HEK293 (cell line): ENCODE measurements at regions not wholly inside any gene's neighbourhood (a gene's known extent, or its start where the extent isn't known, plus 50 kb on each side); places are given as distances from the start of the nearest gene placed in this dataset.

Source experiments
- CTCF ChIA-PET: fragments of 350-600 bp; formaldehyde crosslinking; extraction: SDS; loops from one replicate; lab custom pipeline; 2021; ENCODE audit warnings: antibody characterized with exemption; lab: Yijun Ruan, JAX
- POLR2A ChIA-PET: fragments of 300-600 bp; formaldehyde crosslinking; extraction: SDS; loops from one replicate; lab custom pipeline; 2020; ENCODE audit warnings: antibody characterized with exemption, inconsistent platforms; lab: Yijun Ruan, JAX
- H3K27ac ChIP-seq: fragments of 200-500 bp; sonication (Bioruptor generic); 2 replicates; pipeline ENCODE4 v1.5.1; 2014; ENCODE audit warnings: low read depth, low read length, control low read depth, inconsistent platforms; ENCODE audit errors: extremely low read depth
- H3K36me3 ChIP-seq, 2 experiments: fragments of 200-500 bp in 1 of 2; sonication (Bioruptor generic) in 1 of 2; 1 replicate in 1 of 2; 2 replicates in 1 of 2; pipeline ENCODE4 v1.5.1; 2014 to 2017; ENCODE audit warnings: inconsistent platforms in 2 of 2, low read length in 2 of 2; ENCODE audit not compliant: control insufficient read depth in 2 of 2, insufficient read depth in 1 of 2
- H3K4me1 ChIP-seq: fragments of 200-500 bp; sonication (Bioruptor generic); 2 replicates; pipeline ENCODE4 v1.5.1; 2014; ENCODE audit warnings: mild to moderate bottlenecking, low read length, inconsistent platforms; ENCODE audit not compliant: control insufficient read depth, insufficient read depth
- H3K4me3 ChIP-seq: 2 replicates; pipeline ENCODE4 v1.5.1; 2011; ENCODE audit warnings: low read depth, mild to moderate bottlenecking, control low read depth, low read length, moderate library complexity
- H3K9me3 ChIP-seq: fragments of 200-500 bp; sonication (Bioruptor generic); 2 replicates; pipeline ENCODE4 v1.5.1; 2014; ENCODE audit warnings: low read depth, low read length, inconsistent platforms; ENCODE audit not compliant: control insufficient read depth, insufficient read depth
- HOXC10 ChIP-seq: sonication (generic); formaldehyde crosslinking; IDR thresholded peaks from 2 replicates; pipeline ENCODE4 v1.8.1; 2023; ENCODE audit warnings: mild to moderate bottlenecking, missing genetic modification reagents
- HOXD13 ChIP-seq: sonication (generic); formaldehyde crosslinking; IDR thresholded peaks from 2 replicates; pipeline ENCODE4 v1.8.0; 2022; ENCODE audit warnings: missing genetic modification reagents, borderline replicate concordance
- INSM2 ChIP-seq: fragments of 450-650 bp; formaldehyde crosslinking; IDR thresholded peaks from 2 replicates; pipeline ENCODE4 v1.5.1; 2016; ENCODE audit warnings: missing biosample characterization, missing genetic modification characterization
- KLF16 ChIP-seq: fragments of 450-650 bp; formaldehyde crosslinking; IDR thresholded peaks from 2 replicates; pipeline ENCODE4 v1.5.1; 2017; ENCODE audit warnings: missing biosample characterization, missing genetic modification characterization
- RBAK ChIP-seq: fragments of 450-650 bp; formaldehyde crosslinking; IDR thresholded peaks from 2 replicates; pipeline ENCODE4 v1.5.1; 2016; ENCODE audit warnings: missing biosample characterization, missing genetic modification characterization
- SCRT1 ChIP-seq: fragments of 450-650 bp; formaldehyde crosslinking; IDR thresholded peaks from 2 replicates; pipeline ENCODE4 v1.5.1; 2016; ENCODE audit warnings: missing biosample characterization, missing genetic modification characterization, borderline replicate concordance
- SCRT2 ChIP-seq: fragments of 450-650 bp; formaldehyde crosslinking; IDR thresholded peaks from 2 replicates; pipeline ENCODE4 v1.5.1; 2016; ENCODE audit warnings: missing biosample characterization, missing genetic modification characterization
- ZBTB10 ChIP-seq: fragments of 450-650 bp; formaldehyde crosslinking; IDR thresholded peaks from 2 replicates; pipeline ENCODE4 v1.5.1; 2016; ENCODE audit warnings: missing biosample characterization, missing genetic modification characterization
- ZEB2 ChIP-seq: fragments of 450-650 bp; formaldehyde crosslinking; IDR thresholded peaks from 2 replicates; pipeline ENCODE4 v1.5.1; 2016; ENCODE audit warnings: missing biosample characterization, missing genetic modification characterization
- ZIC2 ChIP-seq: fragments of 450-650 bp; formaldehyde crosslinking; IDR thresholded peaks from 2 replicates; pipeline ENCODE4 v1.5.1; 2016; ENCODE audit warnings: missing biosample characterization, missing genetic modification characterization
- ZNF133 ChIP-seq: fragments of 450-650 bp; formaldehyde crosslinking; IDR thresholded peaks from 2 replicates; pipeline ENCODE4 v1.5.1; 2016; ENCODE audit warnings: missing biosample characterization, missing genetic modification characterization
- ZNF266 ChIP-seq: fragments of 450-650 bp; formaldehyde crosslinking; IDR thresholded peaks from 2 replicates; pipeline ENCODE4 v1.5.1; 2016; ENCODE audit warnings: missing biosample characterization, missing genetic modification characterization, low read depth
- ZNF366 ChIP-seq: fragments of 450-650 bp; formaldehyde crosslinking; conservative IDR thresholded peaks from 2 replicates; pipeline ENCODE4 v1.5.1; 2016; ENCODE audit warnings: missing biosample characterization, missing genetic modification characterization
- ZNF416 ChIP-seq: fragments of 450-650 bp; formaldehyde crosslinking; IDR thresholded peaks from 2 replicates; pipeline ENCODE4 v1.5.1; 2016; ENCODE audit warnings: missing biosample characterization, missing genetic modification characterization
- ZNF423 ChIP-seq: fragments of 450-650 bp; formaldehyde crosslinking; IDR thresholded peaks from 2 replicates; pipeline ENCODE4 v1.5.1; 2016; ENCODE audit warnings: missing biosample characterization, missing genetic modification characterization
- ZNF473 ChIP-seq: fragments of 450-650 bp; formaldehyde crosslinking; IDR thresholded peaks from 2 replicates; pipeline ENCODE4 v1.5.1; 2017; ENCODE audit warnings: missing biosample characterization, missing genetic modification characterization
- ZNF488 ChIP-seq: fragments of 450-650 bp; formaldehyde crosslinking; IDR thresholded peaks from 2 replicates; pipeline ENCODE4 v1.5.1; 2016; ENCODE audit warnings: missing biosample characterization, missing genetic modification characterization
- ZNF529 ChIP-seq: fragments of 450-650 bp; formaldehyde crosslinking; IDR thresholded peaks from 2 replicates; pipeline ENCODE4 v1.5.1; 2017; ENCODE audit warnings: missing genetic modification characterization, missing biosample characterization; ENCODE audit not compliant: insufficient replicate concordance
- ZNF549 ChIP-seq: fragments of 450-650 bp; IDR thresholded peaks from 2 replicates; pipeline ENCODE4 v1.5.1; 2018; ENCODE audit warnings: missing biosample characterization, missing genetic modification characterization, mild to moderate bottlenecking, inconsistent platforms, moderate library complexity
- ZNF580 ChIP-seq: fragments of 450-650 bp; formaldehyde crosslinking; IDR thresholded peaks from 2 replicates; pipeline ENCODE4 v1.5.1; 2016; ENCODE audit warnings: missing biosample characterization, missing genetic modification characterization
- ZNF610 ChIP-seq: fragments of 450-650 bp; formaldehyde crosslinking; IDR thresholded peaks from 2 replicates; pipeline ENCODE4 v1.5.1; 2016; ENCODE audit warnings: missing biosample characterization, missing genetic modification characterization, borderline replicate concordance
- ZNF664 ChIP-seq: fragments of 450-650 bp; formaldehyde crosslinking; IDR thresholded peaks from 2 replicates; pipeline ENCODE4 v1.5.1; 2016; ENCODE audit warnings: missing biosample characterization, missing genetic modification characterization
- ZNF704 ChIP-seq: fragments of 450-650 bp; formaldehyde crosslinking; IDR thresholded peaks from 2 replicates; pipeline ENCODE4 v1.5.1; 2016; ENCODE audit warnings: missing biosample characterization, missing genetic modification characterization
- ZNF791 ChIP-seq: fragments of 450-650 bp; formaldehyde crosslinking; IDR thresholded peaks from 2 replicates; pipeline ENCODE4 v1.5.1; 2016; ENCODE audit warnings: missing biosample characterization, missing genetic modification characterization
- ZNF830 ChIP-seq: fragments of 450-650 bp; IDR thresholded peaks from 2 replicates; pipeline ENCODE4 v1.5.0; 2018; ENCODE audit warnings: missing biosample characterization, missing genetic modification characterization, low read depth, mild to moderate bottlenecking, moderate library complexity
- ZSCAN18 ChIP-seq: fragments of 450-650 bp; formaldehyde crosslinking; IDR thresholded peaks from 2 replicates; pipeline ENCODE4 v1.5.1; 2016; ENCODE audit warnings: missing biosample characterization, missing genetic modification characterization

GRCh38 chr16:51852892-51853291, 694.1 kb downstream of the TOX3 start (continued):
- TF ChIP-seq RBAK (tag by site-specific recombination) (no peak), SCRT2 (no peak), ZNF266 (no peak), INSM2 (no peak), ZNF529 (tag by site-specific recombination) (no peak), ZNF580 (no peak), HOXC10 (CRISPR knock-in tag) (no peak), ZEB2 (tag by site-specific recombination) (no peak)

GRCh38 chr16:51851111-51851510, 695.8 kb downstream of the TOX3 start:
- H3K4me3 ChIP-seq: no peak overlapping the region
- H3K9me3 ChIP-seq: no peaks in the 10 kb centered on the region
- H3K27ac ChIP-seq: no peak overlapping the region
- no peak for TF ChIP-seq ZNF610 (tag by site-specific recombination)
- TF ChIP-seq, all 188 proteins: peak for 0
- H3K4me1 ChIP-seq: no peaks in the 10 kb centered on the region
- POLR2A ChIA-PET: interaction anchor here (0.6 kb wide), 1 partner anchor 1439 kb away, joined by 3 read pairs; no protein-coding TSS in a partner anchor
- H3K36me3 ChIP-seq: no peaks in the 10 kb centered on the region
- CTCF ChIA-PET: no interaction called here

- H3K36me3 ChIP-seq: no peaks in the 10 kb centered on the region
- H3K4me1 ChIP-seq: no peaks in the 10 kb centered on the region
- CTCF ChIA-PET: interaction anchor here (0.7 kb wide), 1 partner anchor 32 kb away, joined by 3 read pairs; no protein-coding TSS in a partner anchor
- POLR2A ChIA-PET: interaction anchor here (0.6 kb wide), 1 partner anchor 11 kb away, joined by 3 read pairs; no protein-coding TSS in a partner anchor
- no peak overlapping the region for H3K4me3 ChIP-seq
- no peaks in the 10 kb centered on the region for H3K9me3 ChIP-seq
- no peak overlapping the region for H3K27ac ChIP-seq
- TF ChIP-seq ZIC2 (tag by site-specific recombination): no peak
- no peak for TF ChIP-seq ZNF704 (tag by site-specific recombination)
- TF ChIP-seq ZNF416 (tag by site-specific recombination): no peak
- TF ChIP-seq ZNF473 (tag by site-specific recombination): no peak
- no peak for TF ChIP-seq ZNF549 (tag by site-specific recombination)
- no peak for TF ChIP-seq ZBTB10 (tag by site-specific recombination)
- TF ChIP-seq ZNF664 (tag by site-specific recombination): no peak
- TF ChIP-seq SCRT1 (tag by site-specific recombination): no peak
- no peak for TF ChIP-seq ZNF791 (tag by site-specific recombination)
- TF ChIP-seq ZSCAN18 (tag by site-specific recombination): no peak
- no peak for TF ChIP-seq ZNF488 (tag by site-specific recombination)
- no peak for TF ChIP-seq ZNF423
- TF ChIP-seq HOXD13 (CRISPR knock-in tag): no peak
- TF ChIP-seq ZNF830: no peak
- TF ChIP-seq ZNF133 (tag by site-specific recombination): no peak
- TF ChIP-seq KLF16 (tag by site-specific recombination): no peak
- no peak for TF ChIP-seq ZNF366 (tag by site-specific recombination)
- TF ChIP-seq RBAK (tag by site-specific recombination): no peak
These were observed 697.2 kb downstream of the TOX3 start for GRCh38 chr16:51849715-51850114.
